ENCODE measurements at regions not wholly inside any gene's neighbourhood (a gene's known extent, or its start where the extent isn't known, plus 50 kb on each side); places are given as distances from the start of the nearest gene placed in this dataset.

DNA sequence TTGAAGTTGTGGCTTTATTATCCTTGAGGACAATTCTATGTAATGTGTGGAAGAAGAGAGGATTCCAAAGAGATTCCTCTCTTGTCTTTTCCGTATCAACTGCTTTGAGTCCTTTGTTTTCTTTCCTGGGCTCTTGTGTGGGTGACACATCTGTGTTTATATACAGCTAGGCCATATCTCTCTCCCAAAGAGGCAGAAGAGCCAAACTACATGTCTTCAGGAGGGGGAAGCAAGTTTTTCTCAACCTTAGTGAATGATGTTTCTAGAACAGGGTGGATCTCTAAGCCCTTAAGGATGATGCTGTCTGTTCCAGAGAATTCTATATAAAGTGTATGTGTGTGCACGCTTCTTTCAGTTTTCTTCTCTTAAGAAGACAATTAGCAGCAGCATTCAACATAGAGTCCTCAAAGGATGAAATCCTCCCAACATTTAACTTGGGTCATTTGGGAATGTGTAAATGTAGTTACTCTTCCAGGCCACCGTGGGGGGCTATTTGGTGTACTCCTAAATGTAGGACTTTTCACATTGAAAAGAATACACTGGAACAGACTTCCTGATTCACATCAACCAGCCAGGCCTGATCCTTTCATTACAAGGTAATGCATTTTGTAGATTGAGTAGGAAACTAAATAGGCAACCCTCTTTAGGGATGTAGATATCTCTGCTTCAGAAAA lies 92.8 kb upstream of the EEF1E1 start:
- ChIA-PET CTCF (interaction anchor here (0.6 kb wide), 1 partner anchor 23 kb away, joined by 3 read pairs; no protein-coding TSS in a partner anchor), POLR2A (no interaction called here)
- DNase-seq (ENCODE audit: extremely low spot score): peak; percentile 27

DNA sequence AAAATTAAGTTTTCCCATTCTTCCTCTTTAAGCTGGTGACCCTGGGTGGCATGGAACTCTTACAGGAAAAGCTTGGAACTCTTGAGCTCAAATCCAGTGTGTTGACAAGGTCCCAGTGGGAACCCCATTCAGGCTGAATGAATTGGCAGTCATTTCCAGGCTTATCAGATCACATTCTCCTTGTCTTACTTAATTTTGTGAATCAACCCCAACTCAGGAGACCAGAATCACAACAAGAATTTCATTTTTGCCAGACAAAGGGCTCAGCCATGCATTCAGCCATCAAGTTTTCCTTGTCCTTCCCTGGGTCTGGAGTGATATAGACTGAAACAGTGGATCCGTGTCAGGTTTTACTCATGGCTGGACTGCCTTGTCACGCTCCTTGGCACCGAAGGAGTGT lies 92.1 kb upstream of the EEF1E1 start:
- CTCF ChIA-PET: interaction anchor here (0.6 kb wide), 1 partner anchor 23 kb away, joined by 3 read pairs; no protein-coding TSS in a partner anchor
- POLR2A ChIA-PET: no interaction called here
- TF ChIP-seq HDGF (IDR thresholded peaks at IDR 0.05; ENCODE audit: borderline replicate concordance) (no peak), FOXK2 (IDR thresholded peaks at IDR 0.05) (no peak), LEF1 (IDR thresholded peaks at IDR 0.05; ENCODE audit: borderline replicate concordance) (no peak), FOXA1 (IDR thresholded peaks at IDR 0.05) (no peak), ELF4 (IDR thresholded peaks at IDR 0.05) (no peak), CTBP1 (IDR thresholded peaks at IDR 0.05; ENCODE audit: borderline replicate concordance) (no peak), TARDBP (IDR thresholded peaks at IDR 0.05) (no peak), BHLHE40 (IDR thresholded peaks at IDR 0.05; ENCODE audit: borderline replicate concordance) (no peak), ZNF384 (IDR thresholded peaks at IDR 0.05) (no peak), ARNT (IDR thresholded peaks at IDR 0.05) (no peak), L3MBTL2 (conservative IDR thresholded peaks at IDR 0.05) (no peak), SP1 (IDR thresholded peaks at IDR 0.05) (no peak), FOXM1 (IDR thresholded peaks at IDR 0.05; ENCODE audit: borderline replicate concordance) (no peak), SUZ12 (IDR thresholded peaks at IDR 0.05) (no peak), NFRKB (IDR thresholded peaks at IDR 0.05) (no peak)
- TF ChIP-seq, protein P1, sequence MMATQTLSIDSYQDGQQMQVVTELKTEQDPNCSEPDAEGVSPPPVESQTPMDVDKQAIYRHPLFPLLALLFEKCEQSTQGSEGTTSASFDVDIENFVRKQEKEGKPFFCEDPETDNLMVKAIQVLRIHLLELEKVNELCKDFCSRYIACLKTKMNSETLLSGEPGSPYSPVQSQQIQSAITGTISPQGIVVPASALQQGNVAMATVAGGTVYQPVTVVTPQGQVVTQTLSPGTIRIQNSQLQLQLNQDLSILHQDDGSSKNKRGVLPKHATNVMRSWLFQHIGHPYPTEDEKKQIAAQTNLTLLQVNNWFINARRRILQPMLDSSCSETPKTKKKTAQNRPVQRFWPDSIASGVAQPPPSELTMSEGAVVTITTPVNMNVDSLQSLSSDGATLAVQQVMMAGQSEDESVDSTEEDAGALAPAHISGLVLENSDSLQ (IDR thresholded peaks at IDR 0.05): no peak
- no peak for DNase-seq (ENCODE audit: extremely low spot score)

More for the DNA sequence above, 92.8 kb upstream of the EEF1E1 start:
- TF ChIP-seq LEF1 (IDR thresholded peaks at IDR 0.05; ENCODE audit: borderline replicate concordance) (no peak), ELF4 (IDR thresholded peaks at IDR 0.05) (no peak), FOXK2 (IDR thresholded peaks at IDR 0.05) (no peak), L3MBTL2 (conservative IDR thresholded peaks at IDR 0.05) (no peak), NFRKB (IDR thresholded peaks at IDR 0.05) (no peak), FOXM1 (IDR thresholded peaks at IDR 0.05; ENCODE audit: borderline replicate concordance) (no peak), SUZ12 (IDR thresholded peaks at IDR 0.05) (no peak), TARDBP (IDR thresholded peaks at IDR 0.05) (no peak), ZNF384 (IDR thresholded peaks at IDR 0.05) (no peak), ARNT (IDR thresholded peaks at IDR 0.05) (no peak), BHLHE40 (IDR thresholded peaks at IDR 0.05; ENCODE audit: borderline replicate concordance) (no peak), CTBP1 (IDR thresholded peaks at IDR 0.05; ENCODE audit: borderline replicate concordance) (no peak), HDGF (IDR thresholded peaks at IDR 0.05; ENCODE audit: borderline replicate concordance) (no peak), SP1 (IDR thresholded peaks at IDR 0.05) (no peak), FOXA1 (IDR thresholded peaks at IDR 0.05) (no peak)
- TF ChIP-seq, protein P1 (IDR thresholded peaks at IDR 0.05): no peak

DNA sequence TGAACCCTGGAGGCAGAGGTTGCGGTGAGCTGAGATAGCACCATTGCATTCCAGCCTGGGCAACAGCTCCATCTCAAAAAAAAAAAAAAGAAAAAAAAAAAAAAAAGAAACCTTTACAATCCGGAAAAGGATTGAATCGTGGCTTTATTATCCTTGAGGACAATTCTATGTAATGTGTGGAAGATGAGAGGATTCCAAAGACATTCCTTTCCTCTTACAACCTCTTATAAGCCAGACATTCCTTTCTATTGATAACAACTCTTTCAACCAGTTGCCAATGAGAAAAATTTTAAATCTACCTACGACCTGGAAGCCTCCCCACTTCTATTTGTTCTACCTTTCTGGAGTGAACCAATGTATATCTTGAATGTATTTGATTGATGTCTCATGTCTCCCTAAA lies 91.2 kb upstream of the EEF1E1 start:
- no peak for DNase-seq (ENCODE audit: extremely low spot score)
- ChIA-PET POLR2A (no interaction called here), CTCF (interaction anchor here (0.6 kb wide), 1 partner anchor 41 kb away, joined by 6 read pairs; no protein-coding TSS in a partner anchor)
- TF ChIP-seq FOXM1 (IDR thresholded peaks at IDR 0.05; ENCODE audit: borderline replicate concordance) (no peak), FOXA1 (IDR thresholded peaks at IDR 0.05) (no peak), HDGF (IDR thresholded peaks at IDR 0.05; ENCODE audit: borderline replicate concordance) (no peak), SUZ12 (IDR thresholded peaks at IDR 0.05) (no peak), SP1 (IDR thresholded peaks at IDR 0.05) (no peak), TARDBP (IDR thresholded peaks at IDR 0.05) (no peak), FOXK2 (IDR thresholded peaks at IDR 0.05) (no peak)

DNA sequence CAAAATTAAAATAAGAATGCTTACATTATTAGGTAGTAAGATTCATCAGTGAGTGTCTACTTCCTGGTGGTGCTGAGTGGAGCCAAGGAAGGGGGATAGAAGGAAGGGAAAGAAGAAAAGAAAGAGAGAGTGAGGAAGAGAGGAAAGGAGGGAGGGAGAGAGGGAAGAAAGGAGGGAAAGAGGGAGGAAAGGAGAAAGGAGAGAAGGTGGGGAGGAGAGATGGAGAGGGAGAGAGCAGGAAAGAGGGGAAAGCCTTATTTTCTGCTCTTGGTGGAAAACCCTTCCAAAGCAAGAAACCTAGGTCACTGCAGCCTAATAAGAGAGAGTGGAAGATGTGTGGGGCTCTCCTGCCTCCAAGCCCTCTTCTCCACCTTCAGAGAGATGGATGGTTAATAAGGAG lies 90.2 kb upstream of the EEF1E1 start:
- CTCF ChIA-PET: no interaction called here

DNA sequence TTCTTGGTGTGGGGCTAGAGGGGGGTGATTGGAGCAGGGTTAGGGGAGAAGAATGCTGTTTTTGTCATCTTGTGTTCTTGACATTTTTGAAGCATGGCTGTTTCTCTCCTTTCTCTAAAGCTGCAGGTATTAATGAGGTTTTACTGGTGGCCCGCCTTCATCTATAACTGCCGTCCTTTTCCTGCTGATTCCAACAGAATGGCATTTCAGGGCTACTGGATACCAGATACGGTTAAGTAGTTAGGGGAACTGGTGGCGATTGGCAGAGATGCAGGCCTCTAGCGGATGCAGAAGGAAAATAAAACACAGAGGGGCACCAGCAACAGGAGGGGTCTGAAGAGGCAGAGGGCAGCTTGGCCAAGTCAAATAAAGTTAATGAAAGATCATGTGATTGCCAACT lies 89.7 kb upstream of the EEF1E1 start:
- DNase-seq (ENCODE audit: extremely low spot score): no peak
- ChIA-PET CTCF (no interaction called here), POLR2A (no interaction called here)
- TF ChIP-seq LEF1 (IDR thresholded peaks at IDR 0.05; ENCODE audit: borderline replicate concordance) (no peak), SUZ12 (IDR thresholded peaks at IDR 0.05) (no peak), BHLHE40 (IDR thresholded peaks at IDR 0.05; ENCODE audit: borderline replicate concordance) (no peak), HDGF (IDR thresholded peaks at IDR 0.05; ENCODE audit: borderline replicate concordance) (no peak), ARNT (IDR thresholded peaks at IDR 0.05) (no peak), TARDBP (IDR thresholded peaks at IDR 0.05) (no peak), ZNF384 (IDR thresholded peaks at IDR 0.05) (no peak), ELF4 (IDR thresholded peaks at IDR 0.05) (no peak), L3MBTL2 (conservative IDR thresholded peaks at IDR 0.05) (no peak), SP1 (IDR thresholded peaks at IDR 0.05) (no peak), NFRKB (IDR thresholded peaks at IDR 0.05) (no peak), FOXK2 (IDR thresholded peaks at IDR 0.05) (no peak)
- TF ChIP-seq, protein P1 (IDR thresholded peaks at IDR 0.05): no peak

More for the DNA sequence above, 90.2 kb upstream of the EEF1E1 start:
- TF ChIP-seq FOXK2 (IDR thresholded peaks at IDR 0.05) (no peak), FOXM1 (IDR thresholded peaks at IDR 0.05; ENCODE audit: borderline replicate concordance) (no peak), ZNF384 (IDR thresholded peaks at IDR 0.05) (no peak)
- DNase-seq (ENCODE audit: extremely low spot score): no peak
- POLR2A ChIA-PET: no interaction called here

DNA sequence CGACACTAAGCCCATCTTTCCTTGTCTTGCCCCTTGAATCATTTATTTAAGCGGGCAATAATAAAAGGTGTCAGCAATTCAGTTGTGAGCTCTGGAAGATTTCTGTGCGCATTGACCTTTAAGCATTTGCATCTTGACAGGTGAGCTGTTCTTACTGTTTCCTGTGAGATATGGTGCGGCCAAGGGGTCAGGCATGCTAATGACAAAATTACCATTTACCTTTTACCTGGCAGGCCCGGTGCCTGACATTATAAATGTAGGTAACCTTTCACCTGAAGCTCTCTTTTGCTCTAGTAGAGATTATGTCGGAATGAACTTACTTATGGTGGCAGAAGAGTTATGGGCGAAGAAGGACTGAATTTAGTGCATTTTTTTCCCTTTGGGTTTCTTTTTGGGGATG lies 89.3 kb upstream of the EEF1E1 start:
- no peak for DNase-seq (ENCODE audit: extremely low spot score)
- CTCF ChIA-PET: no interaction called here
- POLR2A ChIA-PET: no interaction called here
- TF ChIP-seq ZNF384 (IDR thresholded peaks at IDR 0.05) (no peak), FOXA1 (IDR thresholded peaks at IDR 0.05) (no peak), BHLHE40 (IDR thresholded peaks at IDR 0.05; ENCODE audit: borderline replicate concordance) (no peak), CTBP1 (IDR thresholded peaks at IDR 0.05; ENCODE audit: borderline replicate concordance) (no peak), SUZ12 (IDR thresholded peaks at IDR 0.05) (no peak), L3MBTL2 (conservative IDR thresholded peaks at IDR 0.05) (no peak), NFRKB (IDR thresholded peaks at IDR 0.05) (no peak), FOXM1 (IDR thresholded peaks at IDR 0.05; ENCODE audit: borderline replicate concordance) (no peak), ELF4 (IDR thresholded peaks at IDR 0.05) (no peak), LEF1 (IDR thresholded peaks at IDR 0.05; ENCODE audit: borderline replicate concordance) (no peak), ARNT (IDR thresholded peaks at IDR 0.05) (no peak), HDGF (IDR thresholded peaks at IDR 0.05; ENCODE audit: borderline replicate concordance) (no peak), FOXK2 (IDR thresholded peaks at IDR 0.05) (no peak), SP1 (IDR thresholded peaks at IDR 0.05) (no peak), TARDBP (IDR thresholded peaks at IDR 0.05) (no peak)
- TF ChIP-seq, protein P1 (IDR thresholded peaks at IDR 0.05): no peak

Data from HEK293T (cell line).